OCI-LY3 (cell line): ENCODE measurements at regions not wholly inside any gene's neighbourhood (a gene's known extent, or its start where the extent isn't known, plus 50 kb on each side); places are given as distances from the start of the nearest gene placed in this dataset.

Experiments used
- H2AFZ ChIP-seq: fragments of 200-600, 300-600 bp; shearing (Covaris generic); 2 replicates; pipeline ENCODE4 v1.6.0; 2014; ENCODE audit warnings: antibody characterized with exemption, low read depth, low read length
- H3K27ac ChIP-seq: fragments of 200-600, 300-600 bp; sonication (generic); 2 replicates; pipeline ENCODE4 v1.5.1; 2014; ENCODE audit warnings: mild to moderate bottlenecking, low read length, moderate library complexity, mixed read lengths
- H3K27me3 ChIP-seq: fragments of 200-600, 300-600 bp; sonication (generic); 2 replicates; pipeline ENCODE4 v1.6.1; 2014; ENCODE audit warnings: low read depth, low read length, mixed read lengths
- H3K36me3 ChIP-seq: fragments of 200-600, 300-600 bp; sonication (generic); replicated peaks from 2 replicates; pipeline ENCODE3; 2014; ENCODE audit warnings: low read depth, low read length, mixed read lengths
- H3K4me1 ChIP-seq: fragments of 300-600, 200-600 bp; sonication (generic); 2 replicates; pipeline ENCODE4 v1.6.1; 2014; ENCODE audit warnings: low read length, mixed read lengths
- H3K4me2 ChIP-seq: fragments of 200-600, 300-600 bp; sonication (generic); 2 replicates; pipeline ENCODE4 v1.6.1; 2014; ENCODE audit warnings: low read length, mixed read lengths
- H3K4me3 ChIP-seq: fragments of 300-600, 200-600 bp; sonication (generic); 2 replicates; pipeline ENCODE4 v1.5.1; 2014; ENCODE audit warnings: antibody characterized with exemption, mild to moderate bottlenecking, low read length, moderate library complexity
- H3K79me2 ChIP-seq: fragments of 300-600, 200-600 bp; shearing (Covaris generic); 2 replicates; pipeline ENCODE4 v1.6.1; 2014; ENCODE audit warnings: mild to moderate bottlenecking, low read length, mixed read lengths
- H3K9ac ChIP-seq: fragments of 300-600, 200-600 bp; shearing (Covaris generic); 2 replicates; pipeline ENCODE4 v1.6.0; 2014; ENCODE audit warnings: mild to moderate bottlenecking, low read length, moderate library complexity
- H3K9me3 ChIP-seq: fragments of 200-600, 300-600 bp; shearing (Covaris generic); 2 replicates; pipeline ENCODE4 v1.6.1; 2014; ENCODE audit warnings: low read length, mixed read lengths; ENCODE audit not compliant: insufficient read depth
- H4K20me1 ChIP-seq: fragments of 200-600, 300-600 bp; sonication (generic); 2 replicates; pipeline ENCODE4 v1.6.1; 2016; ENCODE audit warnings: low read length, mixed read lengths; ENCODE audit not compliant: insufficient read depth
- CTCF ChIP-seq: fragments of 200-600, 300-600 bp; sonication (generic); IDR thresholded peaks from 2 replicates; pipeline ENCODE4 v1.5.1; 2014; ENCODE audit warnings: antibody characterized with exemption, low read length, low read depth
- EZH2phosphoT487 ChIP-seq: fragments of 200-600 bp; shearing (Covaris generic); IDR thresholded peaks from 2 replicates; pipeline ENCODE4 v1.6.1; 2018; ENCODE audit warnings: antibody characterized with exemption, mixed run types, low read depth

- Histone ChIP-seq H3K9ac (no peak overlapping the region), H3K36me3 (no peaks in the 10 kb centered on the region), H3K4me2 (no peak overlapping the region), H4K20me1 (peaks cover 3% of the 10 kb centered on the region; the same call in 1 of the 2 replicates), H3K4me3 (no peak overlapping the region), H3K9me3 (no peaks in the 10 kb centered on the region), H2AFZ (no peak overlapping the region), H3K79me2 (no peaks in the 10 kb centered on the region), H3K27me3 (peaks cover 14% of the 10 kb centered on the region), H3K27ac (no peak overlapping the region), H3K4me1 (peaks cover 3% of the 10 kb centered on the region)
- TF ChIP-seq EZH2phosphoT487 (no peak), CTCF (no peak)
These were observed 52.8 kb upstream of the CAST start for GRCh38 chr5:96609369-96609768.

GRCh38 chr5:96610747-96611146 is 51.4 kb upstream of the CAST start:
- H2AFZ ChIP-seq, result no peak overlapping the region
- TF ChIP-seq EZH2phosphoT487, result no peak
- no peak for TF ChIP-seq CTCF
- no peak overlapping the region for H3K9ac ChIP-seq
- no peaks in the 10 kb centered on the region for H3K36me3 ChIP-seq
- H3K4me1 ChIP-seq, result peaks cover 14% of the 10 kb centered on the region
- no peak overlapping the region for H3K27ac ChIP-seq
- no peak overlapping the region for H3K4me3 ChIP-seq
- H4K20me1 ChIP-seq, result peaks cover 3% of the 10 kb centered on the region; the same call in 1 of the 2 replicates
- peaks cover 14% of the 10 kb centered on the region for H3K27me3 ChIP-seq
- H3K9me3 ChIP-seq, result no peaks in the 10 kb centered on the region
- no peak overlapping the region for H3K4me2 ChIP-seq
- H3K79me2 ChIP-seq, result no peaks in the 10 kb centered on the region

GRCh38 chr5:96611946-96612345 is 50.2 kb upstream of the CAST start:
- H2AFZ ChIP-seq, result no peak overlapping the region
- H3K36me3 ChIP-seq, result no peaks in the 10 kb centered on the region
- no peak overlapping the region for H3K4me2 ChIP-seq
- H3K4me1 ChIP-seq, result peaks cover 14% of the 10 kb centered on the region
- H3K4me3 ChIP-seq, result no peak overlapping the region
- TF ChIP-seq EZH2phosphoT487, result no peak
- no peak for TF ChIP-seq CTCF
- H3K79me2 ChIP-seq, result no peaks in the 10 kb centered on the region
- peaks cover 14% of the 10 kb centered on the region for H3K27me3 ChIP-seq
- no peak overlapping the region for H3K9ac ChIP-seq
- no peak overlapping the region for H3K27ac ChIP-seq
- peaks cover 3% of the 10 kb centered on the region; the same call in 1 of the 2 replicates for H4K20me1 ChIP-seq
- no peaks in the 10 kb centered on the region for H3K9me3 ChIP-seq
